Endothelial cell of umbilical vein (primary cell): ENCODE measurements at regions not wholly inside any gene's neighbourhood (a gene's known extent, or its start where the extent isn't known, plus 50 kb on each side); places are given as distances from the start of the nearest gene placed in this dataset.

Source experiments
- BruUV-seq: library from RNA; stranded (reverse); fragments of 400-500 nt; replicated peaks from 2 replicates; lab custom pipeline; 2021; lab: Mats Ljungman, UMichigan
- CTCF ChIA-PET: fragments of 300-600, 350-600 bp; sonication (Branson Sonifier 250); formaldehyde crosslinking; loops from one replicate; lab custom pipeline; 2021; ENCODE audit warnings: antibody characterized with exemption, inconsistent platforms; lab: Charles Lee
- POLR2A ChIA-PET: fragments of 300-600, 350-600 bp; sonication (Branson Sonifier 250); formaldehyde crosslinking; loops from one replicate; lab custom pipeline; 2021; ENCODE audit warnings: antibody characterized with exemption, inconsistent platforms; lab: Charles Lee
- DNase-seq: peaks from one replicate; pipeline ENCODE4 v3.0.0-alpha.2; 2011; ENCODE audit warnings: low read depth, low spot score
- FAIRE-seq: peaks from 2 replicates; lab custom pipeline; 2011; peaks lifted over from hg19 to GRCh38; lab: Jason Lieb, UNC
- H2AFZ ChIP-seq: 2 replicates; pipeline ENCODE4 v1.6.0; 2012; ENCODE audit warnings: low read depth, low read length, control low read depth, inconsistent platforms
- H3K27ac ChIP-seq: 2 replicates; pipeline ENCODE4 v1.5.1; 2011; ENCODE audit warnings: low read depth, mild to moderate bottlenecking, control low read depth, low read length, moderate library complexity; ENCODE audit not compliant: insufficient read depth
- H3K27me3 ChIP-seq, 2 experiments: 2 replicates each; pipeline versions ENCODE4 v1.6.0 to v1.6.1; 2011; ENCODE audit warnings: low read length in 2 of 2, mixed read lengths in 1 of 2; ENCODE audit not compliant: control insufficient read depth in 2 of 2, insufficient read depth in 2 of 2
- H3K36me3 ChIP-seq, 2 experiments: 2 replicates in 1 of 2; 3 replicates in 1 of 2; pipeline ENCODE4 v1.5.1; 2011; ENCODE audit warnings: low read length in 2 of 2, mild to moderate bottlenecking in 1 of 2, moderate library complexity in 1 of 2; ENCODE audit not compliant: control insufficient read depth in 2 of 2, insufficient read depth in 2 of 2; ENCODE audit errors: extremely low read depth in 1 of 2
- H3K4me1 ChIP-seq: 3 replicates; pipeline ENCODE4 v1.5.1; 2011; ENCODE audit warnings: mild to moderate bottlenecking, low read length; ENCODE audit not compliant: control insufficient read depth, insufficient read depth; ENCODE audit errors: extremely low read depth
- H3K4me2 ChIP-seq: 2 replicates; pipeline ENCODE4 v1.6.1; 2011; ENCODE audit warnings: low read length, control low read depth, mixed read lengths; ENCODE audit not compliant: insufficient read depth
- H3K4me3 ChIP-seq, 3 experiments: fragments of 200-600 bp in 1 of 3; sonication (generic), shearing (Covaris generic) in 1 of 3; replicated peaks in 1 of 3; 2 replicates each; pipeline ENCODE4 v1.5.1; 2011 to 2016; ENCODE audit warnings: control low read depth in 3 of 3, low read length in 3 of 3, mild to moderate bottlenecking in 2 of 3, inconsistent platforms in 1 of 3, low read depth in 1 of 3, moderate library complexity in 1 of 3; ENCODE audit not compliant: insufficient read depth in 1 of 3
- H3K79me2 ChIP-seq: 2 replicates; pipeline ENCODE4 v1.6.0; 2012; ENCODE audit warnings: low read length, inconsistent platforms; ENCODE audit not compliant: control insufficient read depth, insufficient read depth
- H3K9ac ChIP-seq: replicated peaks from 2 replicates; pipeline ENCODE3; 2011; ENCODE audit warnings: low read length, control low read depth; ENCODE audit not compliant: insufficient read depth; ENCODE audit errors: extremely low read depth
- H3K9me1 ChIP-seq: replicated peaks from 3 replicates; pipeline ENCODE4 v1.6.0; 2011; ENCODE audit warnings: mild to moderate bottlenecking, low read length; ENCODE audit not compliant: control insufficient read depth, insufficient read depth; ENCODE audit errors: extremely low read depth
- H3K9me3 ChIP-seq: replicated peaks from 2 replicates; pipeline ENCODE4 v1.5.1; 2012; ENCODE audit warnings: low read length, inconsistent platforms; ENCODE audit not compliant: control insufficient read depth, insufficient read depth
- H4K20me1 ChIP-seq: replicated peaks from 2 replicates; pipeline ENCODE3; 2011; ENCODE audit warnings: mild to moderate bottlenecking, low read length; ENCODE audit not compliant: control insufficient read depth, insufficient read depth; ENCODE audit errors: extremely low read depth
- EZH2 ChIP-seq: IDR thresholded peaks from 2 replicates; pipeline ENCODE4 v1.6.1; 2012; ENCODE audit warnings: borderline replicate concordance, low read depth, mild to moderate bottlenecking, moderate library complexity, low read length, inconsistent platforms; ENCODE audit not compliant: severe bottlenecking
- FOS ChIP-seq: IDR thresholded peaks from 2 replicates; pipeline ENCODE4 v1.6.1; 2011; ENCODE audit warnings: mild to moderate bottlenecking, low read length, moderate library complexity, borderline replicate concordance; ENCODE audit not compliant: insufficient read depth
- GATA2 ChIP-seq: IDR thresholded peaks from 2 replicates; pipeline ENCODE4 v1.7.0; 2011; ENCODE audit warnings: low read depth, mild to moderate bottlenecking, moderate library complexity, mixed read lengths, low read length; ENCODE audit not compliant: insufficient read length, insufficient read depth
- JUN ChIP-seq: IDR thresholded peaks from 2 replicates; pipeline ENCODE4 v1.6.1; 2011; ENCODE audit warnings: borderline replicate concordance, low read depth; ENCODE audit not compliant: insufficient read length, insufficient read depth
- MYC ChIP-seq: IDR thresholded peaks from one replicate; pipeline ENCODE4 v1.6.1; 2011; ENCODE audit warnings: mild to moderate bottlenecking, low read depth, low read length
- POLR2A ChIP-seq: IDR thresholded peaks from 2 replicates; pipeline ENCODE4 v1.6.1; 2012; ENCODE audit warnings: low read depth, mild to moderate bottlenecking, control low read depth, low read length
- POLR2AphosphoS5 ChIP-seq: IDR thresholded peaks from 2 replicates; pipeline ENCODE4 v1.6.1; 2012; ENCODE audit warnings: low read depth, mild to moderate bottlenecking, control low read depth, low read length, moderate library complexity; ENCODE audit not compliant: insufficient read depth
- dilution Hi-C: fragments of 300-500 bp; cut with MboI; formaldehyde crosslinking; loops from one replicate; pipeline ENCODE4 v1.15.0; 2019; ENCODE audit warnings: low sequenced_read_pairs; ENCODE audit not compliant: extremely low pct_ligation_motif_present
- intact Hi-C: fragments of 100-400 bp; cut with micrococcal nuclease; formaldehyde crosslinking; loops from one replicate; pipeline ENCODE4 v1.10.0; 2022
- TF ChIP-seq, protein P1 (sequence below), 2 donors: IDR thresholded peaks; 1 replicate in 1 of 2; 2 replicates in 1 of 2; pipeline ENCODE4 v1.5.1; 2011; ENCODE audit warnings: low read length in 2 of 2, mild to moderate bottlenecking in 2 of 2, moderate library complexity in 2 of 2, control low read depth in 1 of 2, inconsistent platforms in 1 of 2, low read depth in 1 of 2; ENCODE audit not compliant: insufficient read depth in 1 of 2; ENCODE audit errors: extremely low read depth in 1 of 2
- TF ChIP-seq, protein P2 (sequence below): IDR thresholded peaks from 2 replicates; pipeline ENCODE4 v1.6.1; 2011; ENCODE audit not compliant: insufficient read depth, insufficient read length

DNA sequence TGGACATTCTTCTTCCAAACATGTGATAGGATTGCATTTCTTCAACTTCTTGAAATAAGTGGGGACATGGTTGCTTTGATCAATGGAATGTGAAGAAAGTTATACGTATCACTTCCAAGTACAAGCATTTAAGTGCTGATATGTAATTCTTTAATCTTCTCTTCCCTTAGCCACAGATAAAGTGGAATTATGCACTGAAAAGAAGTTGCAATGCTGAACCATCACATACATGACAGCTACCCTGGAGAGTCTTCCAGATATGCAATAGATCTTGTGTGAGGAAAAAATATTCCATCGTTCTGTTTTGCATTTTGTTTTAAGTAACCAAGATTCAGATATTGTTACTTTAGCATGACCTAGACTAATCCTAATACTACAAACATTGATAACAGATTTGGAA lies 674.3 kb downstream of the NSUN3 start:
- intact Hi-C loops (no loop called here), dilution Hi-C loops (no loop called here)
- Histone ChIP-seq H3K4me1 (no peaks in the 10 kb centered on the region), H3K79me2 (no peaks in the 10 kb centered on the region), H3K36me3 (no peaks in the 10 kb centered on the region), H2AFZ (no peak overlapping the region), H3K9me3 (no peaks in the 10 kb centered on the region), H3K4me2 (no peak overlapping the region), H3K4me3 (no peak overlapping the region), H3K9ac (no peak overlapping the region), H3K27me3 (no peaks in the 10 kb centered on the region), H3K27ac (no peak overlapping the region), H3K9me1 (no peaks in the 10 kb centered on the region), H4K20me1 (no peaks in the 10 kb centered on the region)
- CTCF ChIA-PET = no interaction called here
- TF ChIP-seq FOS = no peak
- TF ChIP-seq, protein P1, sequence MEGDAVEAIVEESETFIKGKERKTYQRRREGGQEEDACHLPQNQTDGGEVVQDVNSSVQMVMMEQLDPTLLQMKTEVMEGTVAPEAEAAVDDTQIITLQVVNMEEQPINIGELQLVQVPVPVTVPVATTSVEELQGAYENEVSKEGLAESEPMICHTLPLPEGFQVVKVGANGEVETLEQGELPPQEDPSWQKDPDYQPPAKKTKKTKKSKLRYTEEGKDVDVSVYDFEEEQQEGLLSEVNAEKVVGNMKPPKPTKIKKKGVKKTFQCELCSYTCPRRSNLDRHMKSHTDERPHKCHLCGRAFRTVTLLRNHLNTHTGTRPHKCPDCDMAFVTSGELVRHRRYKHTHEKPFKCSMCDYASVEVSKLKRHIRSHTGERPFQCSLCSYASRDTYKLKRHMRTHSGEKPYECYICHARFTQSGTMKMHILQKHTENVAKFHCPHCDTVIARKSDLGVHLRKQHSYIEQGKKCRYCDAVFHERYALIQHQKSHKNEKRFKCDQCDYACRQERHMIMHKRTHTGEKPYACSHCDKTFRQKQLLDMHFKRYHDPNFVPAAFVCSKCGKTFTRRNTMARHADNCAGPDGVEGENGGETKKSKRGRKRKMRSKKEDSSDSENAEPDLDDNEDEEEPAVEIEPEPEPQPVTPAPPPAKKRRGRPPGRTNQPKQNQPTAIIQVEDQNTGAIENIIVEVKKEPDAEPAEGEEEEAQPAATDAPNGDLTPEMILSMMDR (IDR thresholded peaks at IDR 0.05; ENCODE audit: extremely low read depth in 1 of 2, insufficient read depth in 1 of 2, low read depth in 1 of 2, low read length in 2 of 2) = no peak
- TF ChIP-seq JUN = no peak
- no peak for TF ChIP-seq GATA2
- TF ChIP-seq POLR2A = no peak
- TF ChIP-seq, protein P2, sequence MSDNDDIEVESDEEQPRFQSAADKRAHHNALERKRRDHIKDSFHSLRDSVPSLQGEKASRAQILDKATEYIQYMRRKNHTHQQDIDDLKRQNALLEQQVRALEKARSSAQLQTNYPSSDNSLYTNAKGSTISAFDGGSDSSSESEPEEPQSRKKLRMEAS = no peak
- no peak for TF ChIP-seq MYC
- TF ChIP-seq EZH2 = no peak
- TF ChIP-seq POLR2AphosphoS5 = no peak
- no TSS peak for BruUV-seq
- no peak for DNase-seq
- FAIRE-seq = no peak
- POLR2A ChIA-PET = no interaction called here
